ENCODE measurements at regions not wholly inside any gene's neighbourhood (a gene's known extent, or its start where the extent isn't known, plus 50 kb on each side); places are given as distances from the start of the nearest gene placed in this dataset.

DNA sequence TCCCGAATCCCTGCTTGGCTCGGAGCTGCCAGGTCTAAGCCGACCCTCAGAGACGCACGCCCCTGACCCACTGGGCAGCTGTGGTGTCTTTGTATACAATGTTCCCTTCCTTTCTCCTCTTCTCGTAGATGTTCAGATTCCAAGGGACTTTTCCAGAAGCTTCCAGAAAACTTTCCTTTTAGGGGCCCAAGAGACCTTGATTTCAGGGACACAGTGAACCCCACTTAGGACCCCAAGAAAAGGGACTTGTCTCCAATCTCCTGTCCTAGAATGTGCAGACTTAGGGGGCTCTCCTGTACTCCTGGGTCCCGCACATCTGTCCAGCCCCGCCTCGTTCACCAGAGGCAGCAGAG is 103.5 kb downstream of the EDN3 start:
- DNase-seq: no peak

DNA sequence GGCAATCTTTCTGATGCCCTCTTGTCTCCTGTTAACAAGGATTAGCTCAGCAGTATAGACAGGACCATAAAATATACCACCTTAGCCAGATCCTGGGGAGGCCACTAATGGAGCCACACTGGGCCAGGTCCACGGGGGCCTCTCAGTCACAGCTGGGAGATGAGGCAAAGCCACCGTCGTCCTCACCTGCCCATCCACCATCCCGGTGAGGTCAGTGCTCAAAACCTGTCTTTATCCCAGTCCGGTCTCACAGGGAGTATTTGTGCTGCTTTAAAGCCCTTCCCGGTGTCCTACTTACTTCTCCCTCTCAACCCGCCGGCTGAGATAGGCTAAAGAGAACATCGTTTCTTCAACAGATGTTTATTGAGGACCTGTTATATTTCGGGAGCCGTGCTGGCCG is 104.3 kb downstream of the EDN3 start:
- no peak for DNase-seq

DNA sequence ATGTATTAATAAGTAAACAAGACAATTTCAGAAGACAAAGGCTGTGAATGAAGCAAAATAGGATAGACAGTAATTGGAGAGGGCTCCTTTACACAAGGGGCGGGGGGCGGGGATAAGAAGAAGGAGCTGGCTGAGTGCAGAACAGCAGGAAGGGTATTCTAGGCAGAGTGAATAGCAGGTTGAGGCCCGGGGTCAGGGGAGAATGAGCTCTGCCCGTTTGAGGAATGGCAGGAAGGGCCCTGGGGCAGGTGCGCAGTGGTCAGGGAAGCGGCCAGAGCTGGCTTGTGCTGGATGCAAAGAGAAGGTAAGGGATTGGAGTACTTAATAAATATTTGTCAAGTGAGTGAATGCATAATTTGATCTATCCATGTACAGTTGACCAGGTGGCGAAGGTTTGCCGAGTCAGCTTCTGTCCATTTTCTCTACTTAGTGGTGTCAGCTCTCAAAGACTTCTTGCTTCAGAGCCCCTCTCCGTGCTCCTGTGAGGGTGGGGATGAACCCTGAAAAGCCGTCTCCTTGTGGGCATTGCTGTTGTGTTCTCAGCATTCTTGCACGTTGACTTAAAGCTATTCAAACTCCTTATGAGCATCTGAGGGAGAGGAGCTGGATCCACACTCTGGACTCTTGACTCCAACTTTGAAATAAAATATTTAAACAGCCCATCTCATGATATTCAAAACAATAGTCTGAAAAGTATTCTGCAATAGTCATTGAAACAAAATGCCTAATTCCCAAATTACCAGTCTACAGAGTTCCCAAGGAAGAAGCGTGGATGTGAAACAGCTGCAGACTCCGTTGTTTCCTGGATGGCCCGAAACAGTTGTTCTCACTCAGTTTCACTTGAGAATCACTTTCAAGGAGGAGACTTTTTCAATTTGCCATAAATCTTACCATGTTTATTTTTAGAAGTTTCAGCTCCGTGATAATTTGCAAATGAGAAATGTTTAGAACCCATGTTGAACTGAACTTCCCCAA is 105.1 kb downstream of the EDN3 start:
- no peak for DNase-seq

DNA sequence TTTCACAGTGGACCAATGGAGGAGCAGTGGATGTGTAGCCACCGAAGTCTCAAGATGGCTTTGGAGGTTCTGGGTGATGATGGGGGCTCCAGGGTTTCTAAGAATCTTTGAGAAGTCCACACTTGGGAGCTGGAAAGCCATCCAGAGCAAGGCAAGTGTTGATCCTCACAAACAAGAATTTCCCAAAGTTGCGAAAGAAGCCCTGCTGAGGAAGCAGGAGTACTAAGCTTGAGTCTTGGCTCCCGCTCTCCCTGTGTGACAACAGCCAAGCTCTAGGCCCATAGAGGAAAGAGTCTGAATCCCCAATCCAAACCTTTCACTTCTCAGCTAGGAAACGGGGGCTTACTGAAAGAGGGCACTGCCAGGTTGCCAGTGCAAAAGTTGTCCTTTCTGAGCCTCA is 106.0 kb downstream of the EDN3 start:
- DNase-seq: no peak

DNA sequence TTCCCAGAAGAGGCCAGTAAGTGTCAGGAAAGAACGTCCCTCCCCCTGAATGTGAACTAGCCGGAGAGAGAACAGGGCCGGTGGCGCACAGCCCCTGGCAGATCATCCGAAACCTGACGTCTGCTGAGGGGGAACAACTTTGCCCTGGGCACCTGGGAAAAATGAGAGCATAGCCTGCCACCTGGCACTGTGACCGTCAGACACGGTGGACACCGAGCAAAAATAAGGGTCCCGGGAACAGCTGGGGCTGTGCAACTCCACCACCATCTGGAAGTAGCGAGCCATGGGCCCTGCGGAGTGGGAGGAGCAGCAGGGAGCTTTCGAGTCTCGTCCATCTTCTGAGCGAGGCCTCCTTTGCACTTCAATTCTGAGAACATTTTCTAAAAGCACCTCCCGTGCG is 110.8 kb downstream of the EDN3 start:
- no peak for DNase-seq

DNA sequence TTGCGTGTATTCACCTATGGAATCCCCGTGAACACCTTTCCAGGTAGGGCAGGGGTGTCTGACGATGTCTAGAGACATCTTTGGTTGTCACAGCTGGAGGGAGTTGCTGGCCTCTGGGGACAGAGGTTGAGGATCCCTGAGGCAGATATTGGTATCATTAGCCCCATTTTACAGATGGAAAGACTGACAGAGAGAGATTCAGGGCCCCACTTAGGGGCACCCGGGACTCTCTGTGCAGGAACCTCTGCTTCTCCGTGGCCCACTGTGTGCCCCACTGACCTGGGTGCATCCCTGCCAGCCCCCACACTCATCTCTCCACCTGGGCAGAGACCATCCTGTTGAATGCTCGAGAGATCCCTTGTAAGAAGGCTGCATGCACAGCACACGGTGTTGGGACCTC is 111.2 kb downstream of the EDN3 start:
- DNase-seq: no peak

DNA sequence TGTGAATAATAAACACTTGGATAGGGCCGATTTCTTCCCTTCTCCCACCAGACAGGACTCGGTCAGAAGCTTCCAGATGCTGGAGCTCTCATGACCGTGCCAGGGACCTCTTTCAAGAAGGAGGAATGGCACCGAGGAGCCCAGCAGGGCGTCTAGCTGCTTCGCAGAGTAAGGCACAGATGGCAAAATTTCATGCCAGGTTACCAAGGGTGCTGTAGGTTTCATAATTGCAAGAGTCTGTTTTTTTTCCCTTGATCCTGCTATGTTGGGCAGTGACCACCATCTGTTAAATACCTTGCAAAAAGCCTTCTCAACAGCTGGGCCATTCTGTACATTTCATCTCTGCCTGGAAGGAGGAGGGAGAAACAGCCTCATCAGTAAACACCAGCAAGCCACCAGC is 111.8 kb downstream of the EDN3 start:
- DNase-seq: no peak

DNA sequence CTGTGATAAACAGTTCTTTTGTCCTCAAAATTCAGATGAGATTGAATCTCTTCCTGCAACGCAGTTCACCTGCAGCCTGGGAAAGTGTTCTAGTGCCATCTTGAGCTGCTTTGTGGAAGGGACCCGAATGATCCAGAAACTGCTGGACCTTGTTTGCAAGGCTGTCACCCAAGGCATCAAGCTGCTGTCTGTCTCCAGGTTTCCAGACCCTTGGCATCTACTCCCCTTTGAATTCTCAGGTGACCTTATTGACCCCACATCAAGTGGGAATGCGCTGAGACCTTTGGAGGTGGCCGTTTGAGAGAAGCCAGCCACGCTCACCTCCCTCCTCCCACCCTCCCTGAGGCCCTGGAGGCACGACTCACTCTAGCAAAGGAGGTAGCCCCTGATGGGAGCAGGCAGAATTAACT is 112.5 kb downstream of the EDN3 start:
- DNase-seq: no peak

DNA sequence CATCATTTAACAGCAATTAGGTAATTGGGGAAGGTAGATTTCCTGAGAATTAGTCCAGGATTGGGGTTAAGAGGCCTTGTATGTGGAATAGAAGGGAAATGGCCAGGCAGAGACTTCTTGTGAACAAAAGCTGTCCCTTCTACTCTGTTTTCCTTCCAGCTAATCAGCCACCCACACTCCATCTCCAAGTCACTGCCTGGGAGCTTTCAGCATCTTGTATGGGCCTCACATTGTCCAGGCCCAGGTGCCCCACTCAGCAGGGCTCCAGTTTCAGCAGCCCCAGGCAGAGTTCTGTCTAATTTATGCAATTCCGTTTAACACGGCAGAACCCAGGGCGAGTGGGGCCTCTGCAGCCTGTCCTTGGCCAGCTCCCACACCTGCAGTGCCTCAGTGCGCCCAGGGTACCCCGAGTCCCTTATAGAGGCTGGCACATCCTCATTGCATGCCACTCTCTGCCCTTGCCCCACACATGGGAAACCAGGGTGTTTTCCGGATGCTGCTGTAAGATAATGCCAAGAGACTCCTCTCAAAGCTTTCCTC is 113.0 kb downstream of the EDN3 start:
- no peak for DNase-seq

DNA sequence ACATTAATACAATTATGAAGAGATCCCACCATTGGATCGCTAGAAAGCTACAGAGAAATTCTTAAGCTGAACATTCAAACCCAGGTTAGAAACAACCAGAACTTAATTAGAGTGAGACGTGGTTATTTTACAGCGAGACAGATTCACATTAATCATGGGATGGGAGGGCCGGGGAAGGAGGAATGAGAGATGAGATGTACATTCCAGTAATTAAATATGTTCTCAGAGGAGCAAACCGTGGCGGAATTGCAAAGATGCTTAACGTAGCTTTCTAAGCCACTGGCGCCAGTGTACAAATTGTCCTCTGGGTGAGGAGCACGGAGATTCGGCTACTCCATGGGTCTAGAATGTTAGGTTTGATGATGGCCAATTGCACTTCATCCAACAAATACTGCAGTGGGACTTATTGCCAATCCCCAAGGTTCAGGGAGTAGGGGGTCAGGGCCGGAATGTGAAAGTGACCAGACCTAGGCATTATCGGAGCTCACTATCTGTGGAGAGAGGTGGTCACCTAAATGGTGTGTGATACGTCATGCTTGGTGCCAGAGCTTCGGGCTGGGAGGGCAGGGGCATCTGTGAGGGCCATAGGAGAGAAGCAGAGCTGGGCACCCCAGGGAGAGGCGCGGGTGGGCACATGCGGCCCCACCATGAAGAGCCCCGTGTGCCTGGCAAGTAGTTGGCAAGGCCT is 114.7 kb downstream of the EDN3 start:
- DNase-seq: no peak

DNA sequence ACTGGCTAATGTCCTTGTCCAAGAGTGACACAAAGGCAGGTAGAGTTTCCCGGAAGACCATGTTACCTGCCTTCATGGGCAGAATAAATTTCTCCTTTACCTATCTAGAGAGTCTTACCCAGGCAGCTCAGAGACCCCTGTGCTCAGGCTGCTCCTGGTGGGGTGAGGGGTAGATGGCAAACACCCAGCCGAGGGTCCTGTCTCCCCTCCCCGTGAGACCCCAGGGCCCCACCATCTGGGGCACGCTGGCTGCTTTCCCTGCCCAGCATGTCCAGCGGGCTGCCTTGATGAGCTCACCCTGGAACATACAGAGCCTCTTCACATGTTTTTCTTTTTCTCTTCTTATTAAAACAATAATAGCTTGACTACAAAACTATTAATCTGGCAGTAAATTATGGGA is 116.5 kb downstream of the EDN3 start:
- DNase-seq: no peak

DNA sequence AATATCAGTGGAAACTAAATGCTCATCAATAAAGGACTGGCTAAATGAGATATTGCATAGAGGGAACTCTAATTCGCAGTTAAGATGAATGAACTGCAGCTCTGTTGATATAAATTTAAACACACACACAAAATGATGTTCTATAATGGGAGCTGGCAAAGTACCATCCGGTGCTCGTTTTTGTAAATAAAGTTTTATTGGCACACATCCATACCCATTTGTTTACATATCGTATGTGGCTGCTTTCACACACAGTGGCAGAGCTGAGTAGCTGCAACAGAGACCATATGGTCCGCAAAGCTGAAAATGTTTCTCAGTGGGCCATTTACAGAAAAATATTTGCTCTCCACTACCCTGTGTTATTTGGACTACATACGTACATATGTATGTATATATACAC is 120.7 kb downstream of the EDN3 start:
- no peak for DNase-seq

DNA sequence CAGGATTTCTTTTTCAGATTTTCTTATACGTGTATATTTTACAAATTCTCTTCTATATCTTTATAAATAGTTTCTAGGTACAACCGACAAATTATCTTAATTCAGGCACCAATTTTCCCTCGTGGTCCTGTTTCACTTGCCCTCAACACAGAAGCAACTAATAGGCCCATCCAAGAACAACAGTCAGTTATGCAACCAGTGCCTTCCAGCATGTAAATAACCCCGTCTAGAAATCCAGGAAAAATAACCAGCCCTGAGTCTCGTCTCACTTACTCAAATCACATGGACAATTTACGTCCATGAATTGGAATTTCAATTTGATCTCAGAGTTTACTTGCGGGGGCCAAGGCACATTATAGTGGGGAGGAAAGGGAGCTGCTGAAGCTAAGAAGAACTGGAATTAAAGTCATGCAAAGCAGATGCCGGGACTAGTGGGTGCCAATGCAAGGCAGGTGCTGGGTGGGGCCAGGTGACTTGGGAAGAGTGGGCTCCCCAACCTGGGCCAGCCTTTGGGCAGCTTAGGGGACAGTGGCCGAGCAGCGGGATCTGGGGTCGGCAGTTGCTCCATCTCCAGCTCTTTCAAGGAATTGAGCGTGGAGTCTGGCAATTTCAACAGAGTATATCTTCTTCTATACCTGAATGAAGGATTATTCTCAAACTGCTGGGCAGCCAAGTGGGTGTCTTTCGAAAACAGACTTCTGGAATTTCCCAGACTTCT is 121.7 kb downstream of the EDN3 start:
- DNase-seq: no peak

DNA sequence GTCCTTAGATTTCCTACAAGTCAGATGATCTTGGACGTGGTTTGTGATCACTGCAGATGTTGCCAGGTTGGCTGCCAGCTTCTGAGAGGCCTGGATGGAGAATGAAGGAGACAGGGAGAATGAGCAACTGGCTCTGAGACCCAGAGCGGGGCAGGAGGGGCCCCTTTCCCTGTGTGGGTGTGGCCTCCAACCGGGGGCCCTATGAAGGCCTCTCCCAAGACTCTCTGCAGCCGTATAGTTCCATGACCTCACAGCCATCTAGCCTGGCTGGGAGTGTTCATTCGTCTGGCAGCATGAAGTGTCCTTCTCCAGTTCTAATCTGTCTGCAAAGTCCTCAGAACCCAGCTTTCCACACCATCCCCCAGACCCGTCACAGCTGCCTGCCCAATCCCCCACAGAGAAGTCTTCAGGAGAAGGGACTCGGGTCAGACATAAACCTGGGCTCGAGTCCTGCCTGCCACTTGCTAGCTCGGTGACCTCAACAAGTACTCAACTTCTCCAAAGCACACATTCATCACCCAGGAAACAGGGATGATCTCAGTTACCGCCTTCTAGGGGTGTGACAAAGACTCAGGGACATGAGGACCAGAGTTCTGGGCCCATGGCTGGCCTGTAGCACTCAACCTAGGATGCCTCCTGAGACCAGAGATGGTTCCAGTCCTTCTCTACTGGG is 122.6 kb downstream of the EDN3 start:
- DNase-seq: no peak

DNA sequence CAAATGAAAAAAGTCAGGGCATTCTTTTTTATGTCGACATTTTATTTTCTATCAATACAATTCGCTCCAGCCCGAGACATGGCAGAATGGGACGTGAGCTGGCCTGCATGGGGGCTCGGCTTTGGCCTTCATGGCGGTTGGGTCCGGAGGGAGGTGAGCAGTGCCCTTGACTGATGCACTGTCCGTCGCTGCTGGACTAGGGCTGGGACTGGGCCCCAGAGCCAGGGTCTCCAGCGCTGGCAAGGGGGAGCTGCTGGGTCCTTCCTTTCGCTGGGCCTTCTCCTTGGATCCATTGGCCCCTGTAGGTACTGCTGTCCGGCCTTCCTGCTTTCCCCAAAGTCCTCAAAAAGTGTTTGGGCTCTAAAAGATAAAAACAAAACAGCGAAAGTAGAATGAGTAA is 124.6 kb downstream of the EDN3 start:
- DNase-seq: no peak

DNA sequence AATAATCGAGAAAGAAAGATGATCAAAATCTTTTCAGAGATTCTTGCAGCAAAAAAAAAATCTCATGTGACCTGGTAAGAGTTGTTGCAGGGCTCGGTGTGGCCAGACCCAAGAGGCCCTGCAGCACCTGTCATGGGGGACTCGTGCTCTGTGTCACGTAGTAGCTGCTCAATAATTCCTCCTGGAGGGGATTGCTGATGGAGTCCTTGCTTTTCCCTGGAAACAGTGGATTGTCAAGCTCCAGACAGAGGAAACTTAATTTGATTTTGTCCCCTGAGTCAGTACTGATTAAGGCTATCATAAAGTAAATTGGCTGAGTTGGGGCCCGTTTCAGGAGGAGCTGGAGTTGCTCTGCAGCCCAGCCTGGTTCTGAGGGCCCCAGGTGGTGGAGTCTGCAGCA is 125.2 kb downstream of the EDN3 start:
- no peak for DNase-seq

DNA sequence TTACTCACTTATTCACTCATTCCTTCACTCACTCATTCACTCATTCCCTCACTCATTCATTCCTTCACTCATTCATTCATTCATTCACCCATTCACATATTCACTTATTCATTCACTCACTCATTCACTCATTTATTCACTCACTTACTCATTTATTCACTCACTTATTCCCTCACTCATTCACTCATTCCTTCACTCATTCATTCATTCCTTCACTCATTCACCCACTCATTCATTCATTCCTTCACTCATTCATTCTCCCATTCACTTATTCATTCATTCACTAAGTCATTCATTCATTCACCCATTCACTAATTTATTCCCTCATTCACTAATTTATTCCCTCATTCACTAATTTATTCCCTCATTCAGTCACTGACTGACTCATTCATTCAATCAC is 127.6 kb downstream of the EDN3 start:
- DNase-seq: no peak

DNA sequence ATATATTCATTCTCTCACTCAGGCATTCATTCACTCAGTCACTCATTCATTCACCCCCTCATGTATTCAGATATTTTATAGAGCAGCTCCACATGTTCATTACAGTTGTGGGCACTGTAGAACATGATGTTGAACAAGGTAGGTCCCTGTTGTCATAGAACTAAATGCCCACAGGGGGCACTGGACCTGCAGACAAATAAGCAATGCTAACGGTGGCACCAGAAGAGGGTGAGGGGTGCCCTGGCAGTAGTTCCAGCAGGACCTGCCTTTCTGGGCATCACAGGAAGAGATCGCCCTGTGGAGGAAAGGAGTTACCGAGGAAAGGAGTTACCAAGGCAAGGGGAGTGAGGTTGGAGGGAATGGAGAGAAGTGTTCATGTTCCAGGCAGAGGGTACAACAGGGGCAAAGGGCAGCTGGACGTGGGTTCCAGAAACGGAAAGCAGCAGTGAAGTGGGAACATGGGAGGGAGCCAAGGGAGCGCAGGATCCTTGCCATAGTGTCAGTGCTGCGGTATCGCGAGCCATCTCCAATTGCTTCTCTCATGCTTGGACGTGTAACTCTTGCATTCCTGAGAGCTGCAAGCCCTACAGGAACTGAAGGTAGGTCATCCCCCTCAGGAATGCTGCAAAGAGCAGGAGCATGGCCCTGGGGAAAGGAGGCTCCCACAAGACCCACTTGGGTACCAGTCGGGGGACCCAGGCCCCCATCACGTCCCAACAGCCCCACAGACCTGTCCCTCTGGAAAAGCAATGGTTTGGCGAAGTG is 128.2 kb downstream of the EDN3 start:
- no peak for DNase-seq

DNA sequence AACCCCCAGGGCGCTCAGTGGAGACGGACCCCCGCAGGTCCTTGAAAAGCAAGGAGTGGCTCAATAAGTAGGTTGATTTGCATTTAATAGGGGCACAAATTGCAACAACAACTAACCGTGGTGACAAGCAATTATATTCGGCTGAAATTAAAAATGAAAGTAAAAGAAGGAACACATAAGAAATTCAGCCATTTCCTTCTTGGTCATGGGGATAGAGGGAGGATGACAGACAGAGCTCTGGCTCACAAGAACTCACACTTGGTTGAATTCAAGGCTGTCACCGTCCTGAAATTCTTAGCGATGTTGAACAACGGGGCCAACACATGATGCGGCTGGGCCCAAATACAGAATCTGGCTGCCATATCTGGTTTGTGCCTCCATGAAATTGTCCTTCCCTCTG is 129.0 kb downstream of the EDN3 start:
- DNase-seq: no peak

DNA sequence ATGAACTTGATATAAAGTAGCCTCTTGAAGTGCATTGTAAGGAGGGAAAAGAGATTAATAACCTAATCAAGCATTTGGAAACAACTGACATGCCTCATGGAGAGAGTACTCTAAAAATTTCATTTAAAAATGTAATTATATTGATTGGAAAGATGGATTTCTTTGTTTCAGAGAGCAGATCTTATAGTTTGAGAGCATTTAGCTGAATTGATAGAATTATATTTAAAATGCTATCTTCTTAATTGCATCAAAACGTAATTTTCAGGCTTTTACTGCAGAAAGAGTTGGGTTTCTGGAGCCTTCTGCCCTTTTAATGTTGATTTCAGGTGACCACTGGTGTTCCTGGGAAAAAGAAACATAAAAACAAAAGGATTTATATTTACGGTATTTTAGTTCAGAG is 130.6 kb downstream of the EDN3 start:
- DNase-seq: no peak

DNA sequence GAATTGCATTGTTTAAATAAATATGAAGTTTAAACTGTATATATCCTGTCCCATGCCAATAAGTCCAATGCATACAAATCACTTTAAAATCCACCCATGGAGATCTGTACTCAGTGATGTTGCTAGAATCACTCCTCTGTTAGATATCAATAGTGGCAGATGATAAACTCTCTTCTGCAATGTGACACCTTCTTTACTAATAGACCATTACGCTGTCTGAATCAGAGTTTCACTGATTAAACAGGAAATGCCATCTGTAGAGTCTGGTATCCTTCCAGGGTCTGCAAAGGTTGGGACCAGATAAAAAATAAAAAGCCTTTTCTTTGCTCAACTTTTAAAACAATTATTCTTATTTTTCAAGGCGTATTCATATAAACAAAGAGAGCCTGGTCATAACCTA is 134.5 kb downstream of the EDN3 start:
- no peak for DNase-seq

DNA sequence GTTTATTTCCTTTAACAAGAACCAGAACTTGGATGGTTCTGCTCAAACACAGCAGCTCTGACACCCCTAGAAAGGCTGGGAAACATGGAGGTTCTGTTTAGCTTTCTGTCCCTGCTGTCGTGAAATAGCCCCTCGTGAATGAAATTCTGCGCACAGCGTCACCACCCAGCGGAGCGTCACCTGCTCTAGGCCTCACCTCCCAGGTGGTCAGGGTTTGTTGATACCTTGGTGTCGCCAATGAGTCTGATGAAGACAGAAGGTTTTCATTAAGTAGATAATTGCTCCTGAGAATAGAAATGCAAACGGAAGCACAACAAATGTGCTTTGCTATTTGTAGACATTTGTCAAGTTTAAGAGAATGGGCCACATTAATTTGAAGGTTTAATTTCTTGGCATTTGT is 135.1 kb downstream of the EDN3 start:
- no peak for DNase-seq
